Prostate gland (tissue), 2 donors: ENCODE measurements at regions not wholly inside any gene's neighbourhood (a gene's known extent, or its start where the extent isn't known, plus 50 kb on each side); places are given as distances from the start of the nearest gene placed in this dataset.

ENCODE experiments used
- DNase-seq: peaks from one replicate; pipeline ENCODE4 v3.0.0-alpha.2; 2019; ENCODE audit warnings: low spot score
- H3K27ac ChIP-seq, 2 donors: fragments of 200-600 bp; sonication (generic); 2 replicates each; pipeline ENCODE4 v1.5.1; 2017 to 2019
- H3K27me3 ChIP-seq: fragments of 200-600 bp; sonication (generic); replicated peaks from 2 replicates; pipeline ENCODE4 v1.5.1; 2019; ENCODE audit not compliant: insufficient read depth
- H3K36me3 ChIP-seq, 2 donors: fragments of 200-600 bp; sonication (generic); 1 replicate in 1 of 2; 2 replicates in 1 of 2; pipeline versions ENCODE4 v1.5.1 to v1.8.1; 2017 to 2019
- H3K4me1 ChIP-seq: fragments of 200-600 bp; sonication (generic); replicated peaks from 2 replicates; pipeline ENCODE4 v1.5.1; 2019
- H3K4me3 ChIP-seq, 2 donors: fragments of 200-600 bp; sonication (generic); 2 replicates each; pipeline ENCODE4 v1.5.1; 2017 to 2019
- H3K9me3 ChIP-seq: fragments of 200-600 bp; sonication (generic); 2 replicates; pipeline ENCODE4 v1.5.1; 2017
- CTCF ChIP-seq, 4 experiments: fragments of 200-600 bp in 2 of 4; fragments of 450-650 bp in 2 of 4; sonication (generic) in 2 of 4; IDR thresholded peaks; 1 replicate in 3 of 4; 2 replicates in 1 of 4; pipeline ENCODE4 v1.5.1; 2016 to 2019; ENCODE audit warnings: antibody characterized with exemption in 4 of 4, mild to moderate bottlenecking in 2 of 4, moderate library complexity in 2 of 4
- POLR2A ChIP-seq: fragments of 450-650 bp; IDR thresholded peaks from one replicate; pipeline ENCODE4 v1.6.1; 2016; ENCODE audit warnings: antibody characterized with exemption, mild to moderate bottlenecking
- POLR2AphosphoS5 ChIP-seq: sonication (generic); formaldehyde crosslinking; IDR thresholded peaks from one replicate; pipeline ENCODE4 v1.6.1; 2017; ENCODE audit warnings: antibody characterized with exemption
- WGBS: methylation state at CpG from one replicate; pipeline ENCODE4 v1.1.5; 2018; 5-methylcytosine and 5-hydroxymethylcytosine counted together
- intact Hi-C: fragments of 100-400 bp; cut with DNase I; formaldehyde crosslinking; loops from one replicate; pipeline ENCODE4 v1.14.2; 2022

- H3K4me1 ChIP-seq, result no peaks in the 10 kb centered on the region
- 64% methylated on average over 14 of the region's 14 CpGs for WGBS
- H3K36me3 ChIP-seq, result no peaks in the 10 kb centered on the region
- no peak overlapping the region for H3K4me3 ChIP-seq
- H3K27ac ChIP-seq, result no peak overlapping the region
- DNase-seq, result no peak
- no peaks in the 10 kb centered on the region for H3K9me3 ChIP-seq
- intact Hi-C loops, result no loop called here
- TF ChIP-seq POLR2AphosphoS5 (no peak), CTCF (IDR thresholded peaks at IDR 0.05) (no peak), POLR2A (no peak)
- H3K27me3 ChIP-seq, result no peaks in the 10 kb centered on the region
Measured at GRCh38 chr10:111151595-111152307, 74.9 kb downstream of the ADRA2A start.

DNA sequence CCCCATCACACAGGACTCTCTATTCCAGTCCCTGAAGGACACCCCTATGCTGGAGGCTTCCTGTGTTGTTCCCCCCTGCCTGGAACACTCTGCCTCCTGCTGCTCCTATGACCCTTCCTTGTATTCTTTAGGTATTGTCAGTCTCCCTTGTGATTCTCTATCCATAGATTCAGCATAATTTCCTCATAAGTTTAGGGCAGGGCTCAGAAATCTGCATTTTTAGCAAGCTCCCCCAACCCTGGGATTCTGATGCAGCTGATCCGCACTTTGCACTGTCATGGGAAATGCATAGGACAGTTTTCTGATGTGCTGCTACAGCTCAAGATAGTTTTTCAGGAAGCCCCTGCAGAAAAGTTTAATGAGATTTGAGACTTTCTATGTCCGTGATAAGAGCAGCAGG, 79.9 kb downstream of the ADRA2A start:
- intact Hi-C loops, result no loop called here
- TF ChIP-seq POLR2A (no peak), POLR2AphosphoS5 (no peak), CTCF (IDR thresholded peaks at IDR 0.05) (no peak)

GRCh38 chr10:111158595-111158994, 81.8 kb downstream of the ADRA2A start:
- intact Hi-C loops, result no loop called here
- Histone ChIP-seq H3K27ac (no peak overlapping the region), H3K4me3 (no peak overlapping the region), H3K27me3 (no peaks in the 10 kb centered on the region), H3K4me1 (no peaks in the 10 kb centered on the region), H3K9me3 (no peaks in the 10 kb centered on the region), H3K36me3 (no peaks in the 10 kb centered on the region)
- DNase-seq, result no peak
- 90% methylated on average over 3 of the region's 3 CpGs for WGBS
- TF ChIP-seq POLR2A (no peak), POLR2AphosphoS5 (no peak), CTCF (IDR thresholded peaks at IDR 0.05) (no peak)

More for the DNA sequence above, 79.9 kb downstream of the ADRA2A start:
- Histone ChIP-seq H3K4me1 (no peaks in the 10 kb centered on the region), H3K9me3 (no peaks in the 10 kb centered on the region), H3K36me3 (no peaks in the 10 kb centered on the region), H3K27ac (no peak overlapping the region), H3K4me3 (no peak overlapping the region), H3K27me3 (no peaks in the 10 kb centered on the region)
- DNase-seq, result no peak
- 82% methylated on average over 2 of the region's 2 CpGs for WGBS

- DNase-seq, result no peak
- TF ChIP-seq POLR2AphosphoS5 (no peak), CTCF (IDR thresholded peaks at IDR 0.05) (no peak), POLR2A (no peak)
- Histone ChIP-seq H3K4me3 (no peak overlapping the region), H3K27ac (no peak overlapping the region), H3K27me3 (no peaks in the 10 kb centered on the region), H3K36me3 (no peaks in the 10 kb centered on the region), H3K9me3 (no peaks in the 10 kb centered on the region), H3K4me1 (no peaks in the 10 kb centered on the region)
- intact Hi-C loops, result no loop called here
- WGBS, result 60% methylated on average over 7 of the region's 7 CpGs
Measured at GRCh38 chr10:111161109-111161874, 84.5 kb downstream of the ADRA2A start.
